Activated CD8-positive, alpha-beta memory T cell treated with anti-CD3 and anti-CD28 coated beads, Interleukin-2, amount 10 ng/mL, durations not matched to agents 7 days and 5 days (primary cell): ENCODE measurements at regions not wholly inside any gene's neighbourhood (a gene's known extent, or its start where the extent isn't known, plus 50 kb on each side); places are given as distances from the start of the nearest gene placed in this dataset.

ENCODE experiments used
- ATAC-seq: fragments of 150-1000 bp; cut with Tn5 transposase; one replicate; pipeline ENCODE4 v1.10.0; 2021; ENCODE audit warnings: moderate library complexity
- CTCF ChIA-PET: fragments of 350-600 bp; sonication (Branson Sonifier 250); formaldehyde crosslinking; loops from one replicate; lab custom pipeline; 2021; ENCODE audit warnings: antibody characterized with exemption; lab: Charles Lee
- DNase-seq: peaks from one replicate; pipeline ENCODE4 v3.0.0-alpha.2; 2020
- H3K27ac Mint-ChIP-seq: one replicate; pipeline ENCODE4 v1.8.0; 2021; ENCODE audit warnings: mild to moderate bottlenecking, mixed read lengths
- H3K27me3 Mint-ChIP-seq: one replicate; pipeline ENCODE4 v1.8.0; 2021; ENCODE audit warnings: mixed read lengths
- H3K36me3 Mint-ChIP-seq: one replicate; pipeline ENCODE4 v1.8.0; 2021; ENCODE audit warnings: mild to moderate bottlenecking, mixed read lengths
- H3K4me1 Mint-ChIP-seq: one replicate; pipeline ENCODE4 v1.8.0; 2021; ENCODE audit warnings: mixed read lengths
- H3K4me3 Mint-ChIP-seq: one replicate; pipeline ENCODE4 v1.8.0; 2021; ENCODE audit warnings: mild to moderate bottlenecking, moderate library complexity, mixed read lengths
- H3K9me3 Mint-ChIP-seq: one replicate; pipeline ENCODE4 v1.8.0; 2022; ENCODE audit warnings: low read depth, mixed read lengths

DNA sequence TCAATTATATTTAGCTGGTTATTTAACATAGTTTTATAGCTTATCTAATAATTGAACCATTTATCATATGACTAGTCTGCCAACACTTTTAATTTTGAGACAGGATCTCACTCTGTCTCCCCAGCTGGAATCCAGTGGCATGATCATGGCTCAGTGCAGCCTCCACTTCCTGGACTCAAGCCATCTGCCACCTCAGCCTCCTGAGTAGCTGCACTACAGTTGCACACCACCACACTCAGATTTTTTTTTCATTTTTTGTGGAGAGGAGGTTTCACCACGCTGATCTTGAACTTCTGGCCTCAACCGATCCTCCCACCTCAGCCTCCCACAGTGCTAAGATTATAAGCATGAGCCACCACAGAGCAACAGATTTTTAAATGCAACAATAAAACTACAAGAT lies 151.4 kb upstream of the MDGA2 start:
- no peak overlapping the region for H3K27ac Mint-ChIP-seq

GRCh38 chr14:47822326-47822725 lies 146.9 kb upstream of the MDGA2 start:
- no peak for ATAC-seq
- Mint-ChIP-seq H3K27me3 (no peaks in the 10 kb centered on the region), H3K4me1 (no peaks in the 10 kb centered on the region), H3K4me3 (no peak overlapping the region), H3K27ac (no peak overlapping the region), H3K9me3 (peaks cover 8% of the 10 kb centered on the region), H3K36me3 (no peaks in the 10 kb centered on the region)
- CTCF ChIA-PET, result no interaction called here
- no peak for DNase-seq

More for the DNA sequence above, 151.4 kb upstream of the MDGA2 start:
- Mint-ChIP-seq H3K4me3 (no peak overlapping the region), H3K4me1 (no peaks in the 10 kb centered on the region), H3K36me3 (no peaks in the 10 kb centered on the region), H3K27me3 (no peaks in the 10 kb centered on the region), H3K9me3 (peaks cover 4% of the 10 kb centered on the region)
- ATAC-seq (no peak), DNase-seq (no peak)
- CTCF ChIA-PET, result no interaction called here

DNA sequence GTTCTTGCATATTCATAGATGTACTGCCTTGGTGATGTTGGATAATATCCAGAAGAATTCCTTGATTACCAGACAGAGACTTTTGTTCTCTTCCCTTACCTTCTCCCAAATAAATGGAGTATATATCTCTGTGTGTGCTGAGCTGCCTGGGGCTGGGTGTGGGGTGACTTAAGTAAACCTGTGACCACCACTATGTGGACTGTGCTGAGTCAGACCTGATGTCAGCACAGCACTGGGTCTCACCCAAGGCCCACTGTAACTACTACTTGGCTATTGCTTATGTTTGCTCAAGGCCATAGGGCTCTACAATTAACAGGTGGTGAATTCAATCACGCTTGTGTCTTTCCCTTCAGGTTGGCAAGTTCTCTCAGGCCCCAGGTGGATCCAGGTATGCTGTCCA lies 145.7 kb upstream of the MDGA2 start:
- no peaks in the 10 kb centered on the region for H3K36me3 Mint-ChIP-seq
- H3K27ac Mint-ChIP-seq, result no peak overlapping the region
- H3K27me3 Mint-ChIP-seq, result no peaks in the 10 kb centered on the region
- peaks cover 10% of the 10 kb centered on the region for H3K9me3 Mint-ChIP-seq
- no peaks in the 10 kb centered on the region for H3K4me1 Mint-ChIP-seq
- ATAC-seq, result no peak
- DNase-seq, result no peak
- no peak overlapping the region for H3K4me3 Mint-ChIP-seq
- CTCF ChIA-PET, result no interaction called here

GRCh38 chr14:47790477-47790876 lies 115.1 kb upstream of the MDGA2 start:
- no peaks in the 10 kb centered on the region for H3K4me1 Mint-ChIP-seq
- no peak for DNase-seq
- no peaks in the 10 kb centered on the region for H3K36me3 Mint-ChIP-seq
- no peak for ATAC-seq
- CTCF ChIA-PET, result no interaction called here
- no peak overlapping the region for H3K4me3 Mint-ChIP-seq
- no peaks in the 10 kb centered on the region for H3K27me3 Mint-ChIP-seq
- H3K9me3 Mint-ChIP-seq, result peaks cover 7% of the 10 kb centered on the region
- H3K27ac Mint-ChIP-seq, result no peak overlapping the region

GRCh38 chr14:47785058-47785457 lies 109.7 kb upstream of the MDGA2 start:
- no peak for ATAC-seq
- Mint-ChIP-seq H3K27me3 (no peaks in the 10 kb centered on the region), H3K36me3 (no peaks in the 10 kb centered on the region), H3K9me3 (peaks cover 5% of the 10 kb centered on the region), H3K4me1 (no peaks in the 10 kb centered on the region), H3K27ac (no peak overlapping the region), H3K4me3 (no peak overlapping the region)
- CTCF ChIA-PET, result no interaction called here
- no peak for DNase-seq

DNA sequence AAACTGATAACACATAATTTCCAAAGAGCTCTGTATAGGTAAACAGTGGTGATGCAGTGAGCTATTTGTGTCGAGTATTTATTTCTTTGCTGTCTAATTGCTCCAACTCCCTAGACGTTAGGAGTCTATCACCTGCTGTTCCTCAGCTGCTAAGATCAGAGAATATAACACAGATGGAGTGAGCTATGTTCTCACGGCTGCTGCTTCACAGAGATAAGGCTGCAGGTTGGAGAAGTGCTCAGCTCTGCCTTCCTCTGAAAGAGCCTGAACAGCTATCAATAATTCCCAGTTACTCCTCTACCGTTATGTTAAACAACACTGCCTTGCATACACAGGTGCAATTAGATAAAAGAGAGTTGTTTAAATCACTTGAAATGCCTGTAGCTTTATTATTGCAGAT lies 103.2 kb upstream of the MDGA2 start:
- Mint-ChIP-seq H3K27me3 (no peaks in the 10 kb centered on the region), H3K36me3 (no peaks in the 10 kb centered on the region), H3K9me3 (peaks cover 5% of the 10 kb centered on the region), H3K27ac (no peak overlapping the region), H3K4me3 (no peak overlapping the region), H3K4me1 (no peaks in the 10 kb centered on the region)
- DNase-seq (no peak), ATAC-seq (no peak)
- CTCF ChIA-PET, result no interaction called here

DNA sequence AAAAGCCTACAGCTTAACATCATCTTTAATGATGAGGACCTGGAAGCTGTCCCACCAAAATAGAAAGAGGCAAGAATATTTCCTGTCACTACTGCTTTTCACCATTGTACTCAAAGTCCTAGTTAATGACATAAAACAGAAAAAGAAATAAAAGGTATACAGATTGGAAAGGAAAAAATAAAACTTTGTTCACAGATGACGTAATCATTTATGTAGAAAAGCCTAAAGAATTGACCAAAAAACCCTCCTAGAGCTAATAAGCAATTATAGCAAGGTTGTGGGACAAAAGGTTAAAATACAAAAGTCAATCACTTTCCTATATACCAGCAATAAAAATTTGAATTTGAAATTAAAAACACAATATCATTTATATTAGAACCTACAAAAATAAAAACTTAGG lies 97.2 kb upstream of the MDGA2 start:
- Mint-ChIP-seq H3K27me3 (no peaks in the 10 kb centered on the region), H3K4me3 (no peak overlapping the region), H3K36me3 (no peaks in the 10 kb centered on the region), H3K4me1 (no peaks in the 10 kb centered on the region), H3K27ac (no peak overlapping the region), H3K9me3 (peaks cover 7% of the 10 kb centered on the region)
- CTCF ChIA-PET, result no interaction called here
- ATAC-seq, result no peak
- DNase-seq, result no peak

GRCh38 chr14:47763188-47763854 lies 87.9 kb upstream of the MDGA2 start:
- CTCF ChIA-PET, result no interaction called here

DNA sequence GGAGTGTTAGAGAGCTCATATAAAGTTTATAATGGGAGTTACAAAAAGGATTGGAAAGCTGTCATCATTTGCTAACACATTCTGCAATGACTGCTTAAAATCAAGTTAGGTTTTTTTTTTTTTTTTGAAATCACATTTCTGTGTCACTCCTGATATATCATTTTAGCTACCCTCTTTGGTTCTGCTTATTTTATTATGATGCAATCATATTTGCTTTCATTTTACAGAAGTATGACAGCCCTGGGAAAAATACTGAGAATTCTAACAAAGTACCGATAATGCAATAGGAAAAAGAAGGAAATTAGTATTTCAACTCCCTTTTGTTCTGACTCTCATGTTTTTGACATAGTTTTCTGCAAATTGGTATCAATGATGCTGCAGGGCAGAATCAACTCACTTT lies 71.6 kb upstream of the MDGA2 start:
- no peak overlapping the region for H3K27ac Mint-ChIP-seq
- no peak overlapping the region for H3K4me3 Mint-ChIP-seq
- CTCF ChIA-PET, result no interaction called here
- no peak for ATAC-seq
- no peaks in the 10 kb centered on the region for H3K36me3 Mint-ChIP-seq
- no peak for DNase-seq
- peaks cover 7% of the 10 kb centered on the region for H3K9me3 Mint-ChIP-seq
- no peaks in the 10 kb centered on the region for H3K27me3 Mint-ChIP-seq
- no peaks in the 10 kb centered on the region for H3K4me1 Mint-ChIP-seq

More at GRCh38 chr14:47763188-47763854, 87.9 kb upstream of the MDGA2 start:
- Mint-ChIP-seq H3K27me3 (no peaks in the 10 kb centered on the region), H3K9me3 (peaks cover 21% of the 10 kb centered on the region), H3K27ac (no peak overlapping the region), H3K36me3 (no peaks in the 10 kb centered on the region), H3K4me3 (no peak overlapping the region), H3K4me1 (no peaks in the 10 kb centered on the region)
- ATAC-seq (no peak), DNase-seq (no peak)

GRCh38 chr14:47744155-47744554 lies 68.8 kb upstream of the MDGA2 start:
- CTCF ChIA-PET, result no interaction called here
- Mint-ChIP-seq H3K4me1 (no peaks in the 10 kb centered on the region), H3K4me3 (no peak overlapping the region), H3K9me3 (peaks cover 6% of the 10 kb centered on the region), H3K27me3 (no peaks in the 10 kb centered on the region), H3K36me3 (no peaks in the 10 kb centered on the region), H3K27ac (no peak overlapping the region)
- ATAC-seq, result no peak
- DNase-seq, result no peak

DNA sequence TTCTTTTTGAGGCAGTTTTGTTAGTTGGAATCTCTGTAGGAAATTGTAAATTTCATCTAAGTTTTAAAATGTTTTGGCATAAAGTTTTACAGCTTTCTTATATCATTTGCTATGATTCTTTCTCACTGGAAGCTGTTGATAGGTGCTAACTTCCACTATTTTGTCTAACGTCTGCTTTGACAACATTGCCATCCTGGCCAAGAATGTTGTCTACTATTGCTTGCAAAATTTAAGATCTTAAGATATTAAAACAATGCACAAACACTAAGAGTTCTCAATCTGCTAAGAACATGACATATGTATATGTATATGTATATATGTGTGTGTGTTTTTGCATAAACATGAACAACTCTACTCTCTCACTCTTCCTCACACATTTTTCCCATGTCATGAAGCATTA lies 64.1 kb upstream of the MDGA2 start:
- ATAC-seq, result no peak
- H3K27ac Mint-ChIP-seq, result no peak overlapping the region
- no peaks in the 10 kb centered on the region for H3K27me3 Mint-ChIP-seq
- CTCF ChIA-PET, result no interaction called here
- no peak overlapping the region for H3K4me3 Mint-ChIP-seq
- no peak for DNase-seq
- H3K4me1 Mint-ChIP-seq, result no peaks in the 10 kb centered on the region
- H3K36me3 Mint-ChIP-seq, result no peaks in the 10 kb centered on the region
- no peaks in the 10 kb centered on the region for H3K9me3 Mint-ChIP-seq

GRCh38 chr14:47730296-47730695 lies 54.9 kb upstream of the MDGA2 start:
- Mint-ChIP-seq H3K27me3 (no peaks in the 10 kb centered on the region), H3K36me3 (no peaks in the 10 kb centered on the region), H3K4me1 (no peaks in the 10 kb centered on the region), H3K27ac (no peak overlapping the region), H3K4me3 (no peak overlapping the region), H3K9me3 (peaks cover 4% of the 10 kb centered on the region)
- ATAC-seq, result no peak
- CTCF ChIA-PET, result no interaction called here
- DNase-seq, result no peak
